GM23338 (cell line): ENCODE measurements at regions not wholly inside any gene's neighbourhood (a gene's known extent, or its start where the extent isn't known, plus 50 kb on each side); places are given as distances from the start of the nearest gene placed in this dataset.

Source experiments
- ATAC-seq: fragments of 200-7000 bp; cut with Tn5 transposase; 3 replicates; pipeline ENCODE4 v1.9.1; 2020
- DNase-seq: peaks from one replicate; pipeline ENCODE4 v3.0.0-alpha.2; 2015; ENCODE audit warnings: low spot score
- H2AFZ ChIP-seq: fragments of 200-600 bp; sonication (generic); 2 replicates; pipeline ENCODE4 v1.8.0; 2016; ENCODE audit warnings: antibody characterized with exemption, mild to moderate bottlenecking, moderate library complexity
- H3F3A ChIP-seq: fragments of 200-600 bp; sonication (generic); replicated peaks from 2 replicates; pipeline ENCODE4 v1.8.0; 2017; ENCODE audit warnings: antibody characterized with exemption, mixed run types, low read depth
- H3K27ac ChIP-seq: fragments of 200-600 bp; sonication (generic); 2 replicates; pipeline ENCODE4 v1.6.1; 2016; ENCODE audit warnings: low read depth
- H3K27me3 ChIP-seq: fragments of 200-600 bp; sonication (generic); 2 replicates; pipeline ENCODE4 v1.8.0; 2016; ENCODE audit warnings: mild to moderate bottlenecking, mixed run types, moderate library complexity; ENCODE audit not compliant: insufficient read depth
- H3K36me3 ChIP-seq: fragments of 200-600 bp; sonication (generic); 2 replicates; pipeline ENCODE4 v1.8.0; 2016; ENCODE audit warnings: mild to moderate bottlenecking; ENCODE audit not compliant: insufficient read depth
- H3K4me1 ChIP-seq: fragments of 200-600 bp; sonication (generic); 2 replicates; pipeline ENCODE4 v1.8.0; 2016; ENCODE audit warnings: mild to moderate bottlenecking, moderate library complexity; ENCODE audit not compliant: insufficient read depth
- H3K4me2 ChIP-seq: fragments of 200-600 bp; sonication (generic); 2 replicates; pipeline ENCODE4 v1.7.1; 2017; ENCODE audit warnings: mixed run types
- H3K4me3 ChIP-seq: fragments of 200-600 bp; sonication (generic); 2 replicates; pipeline ENCODE4 v1.6.1; 2016; ENCODE audit warnings: mixed run types
- H3K79me2 ChIP-seq: fragments of 200-600 bp; sonication (generic); replicated peaks from 2 replicates; pipeline ENCODE4 v1.8.0; 2017; ENCODE audit warnings: mild to moderate bottlenecking; ENCODE audit not compliant: insufficient read depth
- H3K9me2 ChIP-seq: fragments of 200-600 bp; sonication (generic); 2 replicates; pipeline ENCODE4 v1.8.0; 2017; ENCODE audit not compliant: insufficient read depth
- H4K20me1 ChIP-seq: fragments of 200-600 bp; sonication (generic); replicated peaks from 2 replicates; pipeline ENCODE4 v1.8.0; 2017; ENCODE audit warnings: mild to moderate bottlenecking; ENCODE audit not compliant: insufficient read depth
- H3K27ac Mint-ChIP-seq: 2 replicates; pipeline ENCODE4 v1.8.0; 2020; ENCODE audit warnings: inconsistent platforms, mild to moderate bottlenecking, moderate library complexity, mixed read lengths
- H3K27me3 Mint-ChIP-seq: 3 replicates; pipeline ENCODE4 v1.8.0; 2022; ENCODE audit warnings: low read depth, mild to moderate bottlenecking, moderate library complexity, mixed read lengths, inconsistent platforms; ENCODE audit not compliant: insufficient read depth, poor library complexity
- H3K36me3 Mint-ChIP-seq: 3 replicates; pipeline ENCODE4 v1.8.0; 2021; ENCODE audit warnings: low read depth, mild to moderate bottlenecking, inconsistent platforms, moderate library complexity, mixed read lengths
- H3K4me1 Mint-ChIP-seq: 3 replicates; pipeline ENCODE4 v1.8.0; 2020; ENCODE audit warnings: mild to moderate bottlenecking, inconsistent platforms, mixed read lengths
- H3K4me3 Mint-ChIP-seq: 3 replicates; pipeline ENCODE4 v1.8.0; 2021; ENCODE audit warnings: moderate library complexity, mild to moderate bottlenecking, inconsistent platforms, mixed read lengths
- H3K9me3 Mint-ChIP-seq: 3 replicates; pipeline ENCODE4 v1.8.0; 2020; ENCODE audit warnings: moderate library complexity, mild to moderate bottlenecking, inconsistent platforms, mixed read lengths
- EZH2phosphoT487 ChIP-seq: fragments of 200-600 bp; sonication (generic); IDR thresholded peaks from one replicate; pipeline ENCODE4 v1.8.1; 2018; ENCODE audit warnings: antibody characterized with exemption; ENCODE audit not compliant: unreplicated experiment
- JUNB ChIP-seq: IDR thresholded peaks from one replicate; pipeline ENCODE4 v1.6.1; 2016; ENCODE audit warnings: antibody characterized with exemption; ENCODE audit not compliant: unreplicated experiment
- POLR2AphosphoS5 ChIP-seq: IDR thresholded peaks from 2 replicates; pipeline ENCODE4 v1.6.1; 2016; ENCODE audit warnings: antibody characterized with exemption, low read depth
- REST ChIP-seq: IDR thresholded peaks from one replicate; pipeline ENCODE4 v1.6.1; 2018; ENCODE audit warnings: antibody characterized with exemption; ENCODE audit not compliant: unreplicated experiment
- ZNF114 ChIP-seq: fragments of 250-450 bp; sonication (Bioruptor Pico); IDR thresholded peaks from 2 replicates; pipeline ENCODE4 v1.5.0; 2020; ENCODE audit warnings: mild to moderate bottlenecking, moderate library complexity
- ZNF331 ChIP-seq: fragments of 250-450 bp; sonication (Bioruptor Pico); IDR thresholded peaks from 2 replicates; pipeline ENCODE4 v1.5.0; 2020; ENCODE audit warnings: low read depth, mild to moderate bottlenecking, moderate library complexity
- ZNF462 ChIP-seq: fragments of 250-450 bp; sonication (Bioruptor Pico); IDR thresholded peaks from 2 replicates; pipeline ENCODE4 v1.5.0; 2020; ENCODE audit warnings: mild to moderate bottlenecking, moderate library complexity

- no peaks in the 10 kb centered on the region for H3K36me3 ChIP-seq
- no peaks in the 10 kb centered on the region for H3F3A ChIP-seq
- no peak overlapping the region for H3K27ac ChIP-seq
- H3K4me2 ChIP-seq: no peak overlapping the region
- H3K27ac Mint-ChIP-seq: no peak overlapping the region
- H2AFZ ChIP-seq: no peak overlapping the region
- H3K27me3 Mint-ChIP-seq: peaks cover 1% of the 10 kb centered on the region
- no peak overlapping the region for H3K4me3 Mint-ChIP-seq
- no peaks in the 10 kb centered on the region; the same call in 2 of the 3 replicates for H3K9me3 Mint-ChIP-seq
- H3K36me3 Mint-ChIP-seq: no peaks in the 10 kb centered on the region
- no peak for TF ChIP-seq ZNF462
- H3K27me3 ChIP-seq: no peaks in the 10 kb centered on the region
- no peak for ATAC-seq
- H3K4me1 ChIP-seq: no peaks in the 10 kb centered on the region
- H3K79me2 ChIP-seq: no peaks in the 10 kb centered on the region
- H3K4me1 Mint-ChIP-seq: no peaks in the 10 kb centered on the region; the same call in 2 of the 3 replicates
- H4K20me1 ChIP-seq: no peaks in the 10 kb centered on the region
- DNase-seq: peak; percentile 4
- H3K4me3 ChIP-seq: no peak overlapping the region
- H3K9me2 ChIP-seq: no peaks in the 10 kb centered on the region; the same call in 1 of the 2 replicates
Measured at GRCh38 chr10:59435707-59436106, 73.4 kb upstream of the FAM13C start.

- Histone ChIP-seq H3K79me2 (no peaks in the 10 kb centered on the region), H4K20me1 (no peaks in the 10 kb centered on the region), H2AFZ (no peak overlapping the region), H3K4me2 (no peak overlapping the region), H3K9me2 (no peaks in the 10 kb centered on the region; the same call in 1 of the 2 replicates), H3K36me3 (no peaks in the 10 kb centered on the region), H3K27me3 (no peaks in the 10 kb centered on the region), H3K27ac (no peak overlapping the region), H3K4me1 (no peaks in the 10 kb centered on the region), H3K4me3 (no peak overlapping the region), H3F3A (no peaks in the 10 kb centered on the region)
- DNase-seq (no peak), ATAC-seq (no peak)
- Mint-ChIP-seq H3K36me3 (no peaks in the 10 kb centered on the region), H3K9me3 (no peaks in the 10 kb centered on the region), H3K4me3 (no peak overlapping the region), H3K27me3 (peaks cover 1% of the 10 kb centered on the region), H3K4me1 (no peaks in the 10 kb centered on the region; the same call in 2 of the 3 replicates), H3K27ac (no peak overlapping the region)
- no peak for TF ChIP-seq REST
- TF ChIP-seq ZNF114 (CRISPR knock-in tag): no peak
- no peak for TF ChIP-seq EZH2phosphoT487
- TF ChIP-seq JUNB: no peak
- no peak for TF ChIP-seq POLR2AphosphoS5
- no peak for TF ChIP-seq ZNF331
Measured at GRCh38 chr10:59434463-59435321, 72.3 kb upstream of the FAM13C start.
